Upper lobe of right lung (tissue), 1 donor: ENCODE measurements at regions not wholly inside any gene's neighbourhood (a gene's known extent, or its start where the extent isn't known, plus 50 kb on each side); places are given as distances from the start of the nearest gene placed in this dataset.

Experiments used
- ATAC-seq: fragments of 200-7000 bp; cut with Tn5 transposase; one replicate; pipeline ENCODE4 v1.9.1; 2020; ENCODE audit warnings: mild to moderate bottlenecking, moderate library complexity
- DNase-seq: peaks from one replicate; pipeline ENCODE4 v3.0.0-alpha.2; 2020
- H3K27ac ChIP-seq: fragments of 200-600 bp; one replicate; pipeline ENCODE4 v1.8.0; 2022
- H3K27me3 ChIP-seq: fragments of 200-600 bp; one replicate; pipeline ENCODE4 v1.8.0; 2022; ENCODE audit warnings: mild to moderate bottlenecking
- H3K36me3 ChIP-seq: fragments of 200-600 bp; one replicate; pipeline ENCODE4 v1.8.0; 2022
- H3K4me1 ChIP-seq: fragments of 200-600 bp; one replicate; pipeline ENCODE4 v1.8.0; 2022
- H3K4me3 ChIP-seq: fragments of 200-600 bp; one replicate; pipeline ENCODE4 v1.8.0; 2022; ENCODE audit warnings: mild to moderate bottlenecking
- H3K9me3 ChIP-seq: fragments of 200-600 bp; one replicate; pipeline ENCODE4 v1.8.0; 2022
- intact Hi-C: fragments of 100-400 bp; cut with DNase I; formaldehyde crosslinking; loops from one replicate; pipeline ENCODE4 v1.11.0; 2022
- TF ChIP-seq, protein P1 (sequence below): fragments of 200-600 bp; IDR thresholded peaks from one replicate; pipeline ENCODE4 v1.8.0; 2022; ENCODE audit warnings: antibody characterized with exemption
- donor health status: DM: no; HTN: yes; CAD: no; lungs with severe emphysema.

DNA sequence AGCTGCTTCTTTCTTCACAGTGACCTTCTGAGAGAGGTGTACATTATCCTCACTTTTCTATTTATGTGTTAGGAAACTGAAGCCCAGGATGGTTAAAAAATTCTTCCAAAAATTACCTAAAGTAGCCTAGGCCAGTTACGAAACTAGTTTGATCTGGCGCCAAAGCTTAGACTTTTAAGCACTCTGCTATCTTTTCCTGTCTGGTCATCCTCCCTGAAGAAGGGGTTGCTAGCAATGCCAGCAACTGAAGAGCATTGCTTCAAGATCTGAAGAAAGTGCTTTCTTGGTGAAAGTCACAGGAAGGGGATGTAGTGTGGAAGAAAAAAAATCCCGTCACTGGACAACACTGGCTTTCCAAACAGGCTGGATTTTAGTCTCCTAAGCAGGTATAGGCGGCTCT lies 618.8 kb upstream of the GRM7 start:
- intact Hi-C loops, result no loop called here
- H3K27ac ChIP-seq, result no peak overlapping the region
- no peaks in the 10 kb centered on the region for H3K9me3 ChIP-seq
- DNase-seq (no peak), ATAC-seq (no peak)
- no peaks in the 10 kb centered on the region for H3K36me3 ChIP-seq
- H3K4me1 ChIP-seq, result no peaks in the 10 kb centered on the region
- TF ChIP-seq, protein P1, sequence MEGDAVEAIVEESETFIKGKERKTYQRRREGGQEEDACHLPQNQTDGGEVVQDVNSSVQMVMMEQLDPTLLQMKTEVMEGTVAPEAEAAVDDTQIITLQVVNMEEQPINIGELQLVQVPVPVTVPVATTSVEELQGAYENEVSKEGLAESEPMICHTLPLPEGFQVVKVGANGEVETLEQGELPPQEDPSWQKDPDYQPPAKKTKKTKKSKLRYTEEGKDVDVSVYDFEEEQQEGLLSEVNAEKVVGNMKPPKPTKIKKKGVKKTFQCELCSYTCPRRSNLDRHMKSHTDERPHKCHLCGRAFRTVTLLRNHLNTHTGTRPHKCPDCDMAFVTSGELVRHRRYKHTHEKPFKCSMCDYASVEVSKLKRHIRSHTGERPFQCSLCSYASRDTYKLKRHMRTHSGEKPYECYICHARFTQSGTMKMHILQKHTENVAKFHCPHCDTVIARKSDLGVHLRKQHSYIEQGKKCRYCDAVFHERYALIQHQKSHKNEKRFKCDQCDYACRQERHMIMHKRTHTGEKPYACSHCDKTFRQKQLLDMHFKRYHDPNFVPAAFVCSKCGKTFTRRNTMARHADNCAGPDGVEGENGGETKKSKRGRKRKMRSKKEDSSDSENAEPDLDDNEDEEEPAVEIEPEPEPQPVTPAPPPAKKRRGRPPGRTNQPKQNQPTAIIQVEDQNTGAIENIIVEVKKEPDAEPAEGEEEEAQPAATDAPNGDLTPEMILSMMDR, result no peak
- no peak overlapping the region for H3K4me3 ChIP-seq
- H3K27me3 ChIP-seq, result no peaks in the 10 kb centered on the region

DNA sequence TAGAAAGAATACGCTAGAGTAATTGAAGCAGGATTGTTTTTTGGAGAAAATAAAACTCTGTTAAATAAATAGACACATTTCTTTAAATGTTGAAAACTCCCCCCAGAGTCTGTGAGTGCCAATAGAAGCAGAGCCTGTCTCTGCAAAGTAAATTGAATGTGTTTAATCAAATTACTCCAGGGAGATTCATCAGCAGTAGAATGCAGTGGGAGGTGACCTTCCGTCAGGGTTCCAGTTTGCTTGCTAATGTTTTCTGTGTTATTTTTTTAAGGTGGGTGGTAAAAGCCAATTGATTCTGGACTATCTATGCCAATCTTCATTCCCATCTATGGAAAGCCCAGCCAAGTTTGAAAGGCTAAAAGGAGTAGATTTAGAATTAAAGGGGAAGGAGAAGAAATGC lies 612.4 kb upstream of the GRM7 start:
- no peaks in the 10 kb centered on the region for H3K4me1 ChIP-seq
- TF ChIP-seq, protein P1, result no peak
- intact Hi-C loops, result no loop called here
- no peak for DNase-seq
- no peaks in the 10 kb centered on the region for H3K27me3 ChIP-seq
- no peak for ATAC-seq
- H3K9me3 ChIP-seq, result no peaks in the 10 kb centered on the region
- no peak overlapping the region for H3K27ac ChIP-seq
- no peaks in the 10 kb centered on the region for H3K36me3 ChIP-seq
- H3K4me3 ChIP-seq, result no peak overlapping the region

DNA sequence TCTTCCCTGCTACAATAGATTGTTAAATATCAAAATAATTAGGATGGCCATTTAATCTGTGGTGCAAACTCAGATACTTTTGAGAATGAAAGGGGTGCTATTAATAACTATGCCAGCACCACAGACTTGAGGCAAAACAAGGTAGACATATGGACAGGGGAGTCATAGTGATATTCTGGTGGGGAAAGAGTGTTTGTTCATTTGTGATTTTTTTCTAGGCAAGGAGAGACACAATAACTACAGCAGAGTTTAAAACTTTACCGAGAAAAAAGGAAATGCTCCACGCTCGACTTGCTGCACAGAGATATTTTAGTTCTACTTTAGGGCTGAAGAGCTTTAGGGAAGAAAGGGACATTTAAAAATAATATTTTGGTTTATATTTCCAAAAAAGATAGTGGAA lies 611.2 kb upstream of the GRM7 start:
- TF ChIP-seq, protein P1, result no peak
- no peaks in the 10 kb centered on the region for H3K4me1 ChIP-seq
- H3K9me3 ChIP-seq, result no peaks in the 10 kb centered on the region
- H3K4me3 ChIP-seq, result no peak overlapping the region
- ATAC-seq (no peak), DNase-seq (no peak)
- no peak overlapping the region for H3K27ac ChIP-seq
- no peaks in the 10 kb centered on the region for H3K36me3 ChIP-seq
- no peaks in the 10 kb centered on the region for H3K27me3 ChIP-seq
- intact Hi-C loops, result no loop called here

DNA sequence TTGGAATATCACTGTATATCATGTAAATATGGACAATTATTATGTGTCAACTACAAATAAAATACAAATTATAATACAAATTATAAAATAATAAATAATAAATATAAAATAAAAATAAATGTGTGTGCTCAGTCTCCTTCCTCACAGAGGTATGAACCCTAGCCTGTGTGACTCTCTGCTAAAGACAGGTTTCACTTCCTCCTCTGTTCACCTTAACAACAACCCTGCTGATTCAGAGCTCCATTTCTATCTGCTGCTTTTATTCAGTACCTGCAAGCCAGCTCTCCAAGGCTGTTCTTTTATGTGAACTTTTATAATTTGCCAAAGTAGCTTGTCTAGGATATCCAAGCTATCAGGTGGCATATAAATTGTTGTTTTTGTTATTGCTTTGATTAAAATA lies 610.7 kb upstream of the GRM7 start:
- intact Hi-C loops, result no loop called here
- H3K27me3 ChIP-seq, result no peaks in the 10 kb centered on the region
- H3K9me3 ChIP-seq, result no peaks in the 10 kb centered on the region
- no peaks in the 10 kb centered on the region for H3K4me1 ChIP-seq
- TF ChIP-seq, protein P1, result no peak
- no peaks in the 10 kb centered on the region for H3K36me3 ChIP-seq
- H3K27ac ChIP-seq, result no peak overlapping the region
- ATAC-seq, result no peak
- no peak overlapping the region for H3K4me3 ChIP-seq
- no peak for DNase-seq

DNA sequence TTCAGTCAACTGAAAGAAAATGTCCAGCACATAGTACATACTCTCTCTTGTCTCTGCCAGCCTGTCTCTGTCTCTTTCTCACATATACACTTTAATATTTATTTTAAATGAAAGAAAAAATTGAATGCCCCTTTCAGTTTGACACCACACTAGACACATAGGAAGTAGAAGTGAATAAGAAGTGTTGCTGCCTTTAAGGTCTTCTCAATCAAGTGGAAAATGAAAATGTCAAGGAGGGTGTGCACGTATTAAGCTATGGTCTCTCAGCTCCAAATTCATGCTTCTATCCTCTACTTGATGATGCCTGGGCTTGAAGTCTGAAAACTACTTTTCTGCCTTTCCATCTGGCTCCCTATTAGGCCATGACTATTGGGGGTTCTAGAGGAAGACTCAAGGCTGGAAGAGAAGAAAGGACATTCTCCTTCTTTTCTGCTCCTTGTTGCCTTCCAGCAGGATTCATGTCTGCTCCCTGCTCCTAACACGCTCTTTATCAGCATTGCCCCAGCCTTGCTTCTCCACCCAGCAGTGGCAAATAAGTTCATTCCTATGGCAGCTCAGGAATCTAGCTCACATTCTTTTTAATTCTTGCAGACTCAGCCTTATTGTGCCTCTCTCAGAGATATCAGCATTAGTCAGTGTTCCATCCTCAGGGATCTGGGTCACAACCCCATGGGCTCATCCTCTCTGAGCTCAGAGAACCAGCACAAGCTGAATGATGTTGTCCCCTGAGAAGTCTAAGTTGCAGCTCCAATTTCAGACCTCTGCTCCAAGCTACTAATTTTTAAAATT lies 609.1 kb upstream of the GRM7 start:
- no peaks in the 10 kb centered on the region for H3K4me1 ChIP-seq
- H3K4me3 ChIP-seq, result no peak overlapping the region
- no peak overlapping the region for H3K27ac ChIP-seq
- intact Hi-C loops, result no loop called here
- no peak for DNase-seq
- H3K36me3 ChIP-seq, result no peaks in the 10 kb centered on the region
- no peak for ATAC-seq
- H3K9me3 ChIP-seq, result no peaks in the 10 kb centered on the region
- TF ChIP-seq, protein P1, result no peak
- no peaks in the 10 kb centered on the region for H3K27me3 ChIP-seq

DNA sequence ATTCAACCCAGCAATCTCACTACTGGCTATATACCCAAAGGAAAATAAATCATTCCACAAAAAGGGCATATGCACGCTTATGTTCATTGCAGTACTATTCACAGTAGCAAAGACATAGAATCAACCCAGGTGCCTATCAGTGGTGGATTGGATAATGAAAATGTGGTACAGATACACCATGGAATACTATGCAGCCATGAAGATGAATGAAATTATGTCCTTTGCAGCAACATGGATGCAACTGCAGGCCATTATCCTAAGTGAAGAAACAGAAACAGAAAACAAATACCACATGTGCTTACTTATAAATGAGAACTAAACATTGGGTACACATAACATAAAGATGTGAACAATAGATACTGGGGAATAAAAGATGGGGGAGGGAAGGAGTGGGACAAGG lies 606.4 kb upstream of the GRM7 start:
- DNase-seq (no peak), ATAC-seq (no peak)
- intact Hi-C loops, result no loop called here
- no peaks in the 10 kb centered on the region for H3K9me3 ChIP-seq
- no peaks in the 10 kb centered on the region for H3K27me3 ChIP-seq
- no peaks in the 10 kb centered on the region for H3K4me1 ChIP-seq
- H3K4me3 ChIP-seq, result no peak overlapping the region
- H3K27ac ChIP-seq, result no peak overlapping the region
- H3K36me3 ChIP-seq, result no peaks in the 10 kb centered on the region
- TF ChIP-seq, protein P1, result no peak
